Activated T-cell treated with anti-CD3 and anti-CD28 coated beads, Interleukin-2, amount 50 U/mL, for 48 hours (primary cell): ENCODE measurements at regions not wholly inside any gene's neighbourhood (a gene's known extent, or its start where the extent isn't known, plus 50 kb on each side); places are given as distances from the start of the nearest gene placed in this dataset.

Source experiments
- DNase-seq, 2 experiments: peaks; one replicate each; pipeline ENCODE4 v3.0.0-alpha.2; 2020

GRCh38 chr17:5635949-5636348 lies 51.6 kb upstream of the NLRP1 start:
- no peak for DNase-seq

- DNase-seq = no peak
Observed at GRCh38 chr17:5638596-5638995, 54.3 kb upstream of the NLRP1 start.

GRCh38 chr17:5640726-5641125 lies 56.4 kb upstream of the NLRP1 start:
- DNase-seq = no peak

GRCh38 chr17:5642752-5643151 lies 58.4 kb upstream of the NLRP1 start:
- no peak for DNase-seq

GRCh38 chr17:5644065-5644464 lies 59.8 kb upstream of the NLRP1 start:
- no peak for DNase-seq

- no peak for DNase-seq
Observed at GRCh38 chr17:5651348-5651747, 67.0 kb upstream of the NLRP1 start.

GRCh38 chr17:5661491-5662125 lies 77.3 kb upstream of the NLRP1 start:
- no peak for DNase-seq

GRCh38 chr17:5662409-5663085 lies 78.2 kb upstream of the NLRP1 start:
- DNase-seq = no peak

- DNase-seq = no peak
Observed at GRCh38 chr17:5665164-5665563, 80.9 kb upstream of the NLRP1 start.

- no peak for DNase-seq
Observed at GRCh38 chr17:5667871-5668270, 83.6 kb upstream of the NLRP1 start.

- DNase-seq = no peak
Observed at GRCh38 chr17:5668557-5669138, 84.3 kb upstream of the NLRP1 start.

- no peak for DNase-seq
Observed at GRCh38 chr17:5669191-5669590, 84.9 kb upstream of the NLRP1 start.

GRCh38 chr17:5672141-5672540 lies 87.8 kb upstream of the NLRP1 start:
- DNase-seq = no peak

GRCh38 chr17:5672815-5673430 lies 88.6 kb upstream of the NLRP1 start:
- peak; percentile 19 to 21 for DNase-seq

- DNase-seq = no peak
Observed at GRCh38 chr17:5675625-5676421, 91.5 kb upstream of the NLRP1 start.

- DNase-seq = no peak
Observed at GRCh38 chr17:5677620-5678019, 93.3 kb upstream of the NLRP1 start.

GRCh38 chr17:5678171-5678570 lies 93.9 kb upstream of the NLRP1 start:
- no peak for DNase-seq

- no peak for DNase-seq
Observed at GRCh38 chr17:5680766-5681165, 96.5 kb upstream of the NLRP1 start.

GRCh38 chr17:5683241-5683640 lies 98.9 kb upstream of the NLRP1 start:
- DNase-seq = no peak

GRCh38 chr17:5686074-5686635 lies 101.8 kb upstream of the NLRP1 start:
- DNase-seq = no peak

- no peak for DNase-seq
Observed at GRCh38 chr17:5687646-5688045, 103.3 kb upstream of the NLRP1 start.

- no peak for DNase-seq
Observed at GRCh38 chr17:5693821-5694220, 109.5 kb upstream of the NLRP1 start.

- DNase-seq = no peak
Observed at GRCh38 chr17:5694551-5694950, 110.2 kb upstream of the NLRP1 start.
